Hepatocyte (in vitro differentiated cells): ENCODE measurements at regions not wholly inside any gene's neighbourhood (a gene's known extent, or its start where the extent isn't known, plus 50 kb on each side); places are given as distances from the start of the nearest gene placed in this dataset.

Source experiments
- DNase-seq: peaks from one replicate; pipeline ENCODE4 v3.0.0-alpha.2; 2016; ENCODE audit warnings: low spot score
- H2AFZ ChIP-seq: fragments of 200-600 bp; sonication (generic); 2 replicates; pipeline ENCODE4 v1.6.0; 2016; ENCODE audit warnings: antibody characterized with exemption, mild to moderate bottlenecking
- H3K27ac ChIP-seq: fragments of 200-600 bp; sonication (generic); 2 replicates; pipeline ENCODE4 v1.5.1; 2016; ENCODE audit warnings: mild to moderate bottlenecking
- H3K27me3 ChIP-seq: fragments of 200-600 bp; sonication (generic); 2 replicates; pipeline ENCODE4 v1.6.1; 2016
- H3K36me3 ChIP-seq: fragments of 200-600 bp; sonication (generic); replicated peaks from 2 replicates; pipeline ENCODE4 v1.5.1; 2016; ENCODE audit warnings: low read depth; ENCODE audit not compliant: insufficient read depth
- H3K4me1 ChIP-seq: fragments of 200-600 bp; sonication (generic); 2 replicates; pipeline ENCODE4 v1.5.1; 2016; ENCODE audit warnings: mild to moderate bottlenecking, moderate library complexity; ENCODE audit not compliant: insufficient read depth
- H3K4me2 ChIP-seq: fragments of 200-600 bp; sonication (generic); 2 replicates; pipeline ENCODE4 v1.6.0; 2016
- H3K4me3 ChIP-seq: fragments of 200-600 bp; sonication (generic); 2 replicates; pipeline ENCODE4 v1.5.1; 2016; ENCODE audit warnings: mild to moderate bottlenecking
- H3K79me2 ChIP-seq: fragments of 200-600 bp; sonication (generic); 2 replicates; pipeline ENCODE4 v1.6.0; 2017; ENCODE audit warnings: mild to moderate bottlenecking
- H3K9me2 ChIP-seq: fragments of 200-600 bp; sonication (generic); replicated peaks from 2 replicates; pipeline ENCODE4 v1.6.0; 2017; ENCODE audit warnings: mild to moderate bottlenecking; ENCODE audit not compliant: insufficient read depth
- H3K9me3 ChIP-seq: fragments of 200-600 bp; sonication (generic); 2 replicates; pipeline ENCODE4 v1.5.1; 2016; ENCODE audit warnings: low read depth, mild to moderate bottlenecking
- H4K20me1 ChIP-seq: fragments of 200-600 bp; sonication (generic); 2 replicates; pipeline ENCODE4 v1.6.0; 2016; ENCODE audit warnings: mild to moderate bottlenecking; ENCODE audit not compliant: insufficient read depth, poor library complexity, severe bottlenecking
- EZH2 ChIP-seq: fragments of 200-600 bp; sonication (generic); IDR thresholded peaks from 2 replicates; pipeline ENCODE4 v1.6.1; 2016; ENCODE audit warnings: antibody characterized with exemption, mild to moderate bottlenecking, borderline replicate concordance
- EZH2phosphoT487 ChIP-seq: fragments of 200-600 bp; sonication (generic); IDR thresholded peaks from one replicate; pipeline ENCODE4 v1.6.1; 2018; ENCODE audit warnings: antibody characterized with exemption, mild to moderate bottlenecking, low read depth, moderate library complexity; ENCODE audit not compliant: unreplicated experiment, severe bottlenecking
- WGBS: methylation state at CpG from one replicate; pipeline ENCODE4 v1.1.6; 2016; ENCODE audit warnings: low lambda C conversion rate; ENCODE audit errors: missing lambda C conversion rate; 5-methylcytosine and 5-hydroxymethylcytosine counted together
- TF ChIP-seq, protein P1 (sequence below): fragments of 200-600 bp; sonication (generic); IDR thresholded peaks from 2 replicates; pipeline ENCODE4 v1.5.1; 2016; ENCODE audit warnings: antibody characterized with exemption, mild to moderate bottlenecking; ENCODE audit not compliant: poor library complexity

DNA sequence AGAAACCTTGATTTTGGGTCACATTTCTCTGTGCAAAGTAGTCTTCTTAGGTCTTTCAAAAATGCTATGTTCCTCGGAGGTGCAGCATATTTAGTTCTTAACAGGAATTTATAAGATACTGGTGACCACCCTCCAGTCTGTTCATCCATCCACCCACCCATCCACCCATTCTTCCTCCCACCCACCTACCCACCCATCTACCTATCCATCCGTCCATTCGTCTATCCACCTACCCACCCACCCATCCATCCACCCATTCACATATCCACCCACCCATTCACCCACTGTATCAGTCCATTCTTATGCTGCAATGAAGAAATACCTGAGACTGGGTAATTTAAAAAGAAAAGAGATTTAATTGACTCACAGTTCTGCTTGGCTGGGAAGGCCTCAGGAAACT is 74.9 kb downstream of the KCTD15 start:
- TF ChIP-seq EZH2phosphoT487 (no peak), EZH2 (no peak)
- TF ChIP-seq, protein P1, sequence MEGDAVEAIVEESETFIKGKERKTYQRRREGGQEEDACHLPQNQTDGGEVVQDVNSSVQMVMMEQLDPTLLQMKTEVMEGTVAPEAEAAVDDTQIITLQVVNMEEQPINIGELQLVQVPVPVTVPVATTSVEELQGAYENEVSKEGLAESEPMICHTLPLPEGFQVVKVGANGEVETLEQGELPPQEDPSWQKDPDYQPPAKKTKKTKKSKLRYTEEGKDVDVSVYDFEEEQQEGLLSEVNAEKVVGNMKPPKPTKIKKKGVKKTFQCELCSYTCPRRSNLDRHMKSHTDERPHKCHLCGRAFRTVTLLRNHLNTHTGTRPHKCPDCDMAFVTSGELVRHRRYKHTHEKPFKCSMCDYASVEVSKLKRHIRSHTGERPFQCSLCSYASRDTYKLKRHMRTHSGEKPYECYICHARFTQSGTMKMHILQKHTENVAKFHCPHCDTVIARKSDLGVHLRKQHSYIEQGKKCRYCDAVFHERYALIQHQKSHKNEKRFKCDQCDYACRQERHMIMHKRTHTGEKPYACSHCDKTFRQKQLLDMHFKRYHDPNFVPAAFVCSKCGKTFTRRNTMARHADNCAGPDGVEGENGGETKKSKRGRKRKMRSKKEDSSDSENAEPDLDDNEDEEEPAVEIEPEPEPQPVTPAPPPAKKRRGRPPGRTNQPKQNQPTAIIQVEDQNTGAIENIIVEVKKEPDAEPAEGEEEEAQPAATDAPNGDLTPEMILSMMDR, result no peak
- WGBS, result 100% methylated on average over 3 of the region's 3 CpGs
- DNase-seq, result no peak

DNA sequence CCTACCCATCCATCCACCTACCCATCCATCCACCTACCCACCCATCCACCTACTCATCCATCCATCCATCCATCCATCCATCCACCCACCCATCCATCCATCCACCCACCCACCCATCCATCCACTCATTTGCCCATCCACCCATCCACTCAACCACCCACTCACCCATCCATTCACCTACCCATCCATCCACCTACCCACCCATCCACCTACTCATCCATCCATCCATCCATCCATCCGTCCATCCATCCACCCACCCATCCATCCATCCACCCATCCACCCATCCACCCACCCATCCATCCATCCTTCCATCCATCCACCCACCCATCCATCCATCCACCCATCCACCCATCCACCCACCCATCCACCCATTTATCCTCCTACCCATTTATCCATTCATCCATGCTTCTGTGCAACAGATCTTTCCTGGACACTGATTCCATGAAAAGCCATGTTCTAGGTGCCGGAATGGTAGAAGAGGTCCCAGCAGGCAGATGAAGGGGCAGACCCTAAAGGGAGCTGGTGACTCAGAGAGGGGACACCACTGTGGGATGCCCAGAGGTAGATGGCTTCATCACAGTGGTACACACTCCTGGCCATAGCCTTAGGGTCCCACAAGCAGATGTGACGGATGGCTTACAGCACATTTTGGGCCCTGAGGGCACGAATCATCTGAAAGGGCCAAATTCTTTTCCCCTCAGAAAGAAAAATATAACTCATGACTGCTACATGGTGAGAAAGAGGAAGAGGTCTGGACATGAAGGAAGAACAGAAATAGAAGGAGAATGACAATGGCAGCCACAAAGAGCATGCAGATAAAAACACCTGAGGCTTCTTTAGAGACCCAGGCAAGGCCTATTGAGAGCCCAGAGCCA is 76.0 kb downstream of the KCTD15 start:
- Histone ChIP-seq H3K27ac (no peak overlapping the region), H3K27me3 (no peaks in the 10 kb centered on the region), H3K79me2 (no peaks in the 10 kb centered on the region), H3K4me3 (no peak overlapping the region), H3K36me3 (no peaks in the 10 kb centered on the region), H4K20me1 (no peaks in the 10 kb centered on the region), H2AFZ (no peak overlapping the region), H3K4me2 (no peak overlapping the region), H3K4me1 (peaks cover 15% of the 10 kb centered on the region), H3K9me2 (no peaks in the 10 kb centered on the region), H3K9me3 (no peaks in the 10 kb centered on the region)
- DNase-seq, result no peak
- 96% methylated on average over 3 of the region's 4 CpGs for WGBS
- TF ChIP-seq, protein P1, result no peak
- TF ChIP-seq EZH2phosphoT487, result no peak
- TF ChIP-seq EZH2, result no peak

More for the DNA sequence above, 74.9 kb downstream of the KCTD15 start:
- no peaks in the 10 kb centered on the region for H3K36me3 ChIP-seq
- no peaks in the 10 kb centered on the region for H3K9me2 ChIP-seq
- no peak overlapping the region for H3K27ac ChIP-seq
- H3K27me3 ChIP-seq, result no peaks in the 10 kb centered on the region
- no peak overlapping the region for H2AFZ ChIP-seq
- H3K4me1 ChIP-seq, result peaks cover 15% of the 10 kb centered on the region
- no peak overlapping the region for H3K4me2 ChIP-seq
- no peak overlapping the region for H3K4me3 ChIP-seq
- no peaks in the 10 kb centered on the region for H4K20me1 ChIP-seq
- no peaks in the 10 kb centered on the region for H3K79me2 ChIP-seq
- no peaks in the 10 kb centered on the region for H3K9me3 ChIP-seq

DNA sequence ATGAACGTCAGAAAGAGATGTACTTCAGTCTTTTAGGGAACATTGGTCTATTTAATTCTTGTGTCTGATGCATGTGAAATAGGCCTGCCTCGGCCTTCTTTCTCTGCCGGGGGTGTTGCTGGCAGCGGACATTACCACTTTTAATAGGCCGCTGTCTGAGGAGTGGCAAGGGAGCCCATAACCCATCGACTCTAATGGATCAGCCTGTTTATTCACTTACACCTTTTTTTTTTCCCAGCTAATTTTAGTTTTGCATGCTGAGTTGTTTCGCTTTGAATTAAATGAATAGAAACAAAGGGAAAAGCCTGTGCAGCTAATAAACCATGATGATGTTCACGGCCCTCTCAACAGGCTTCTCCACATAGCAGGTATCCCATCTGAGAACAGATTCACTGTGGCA is 78.4 kb downstream of the KCTD15 start:
- no peak for TF ChIP-seq EZH2phosphoT487
- TF ChIP-seq, protein P1, result no peak
- no peak for TF ChIP-seq EZH2
- Histone ChIP-seq H3K4me1 (no peaks in the 10 kb centered on the region), H3K4me3 (no peak overlapping the region), H3K27ac (no peak overlapping the region), H3K36me3 (no peaks in the 10 kb centered on the region), H3K79me2 (no peaks in the 10 kb centered on the region), H3K4me2 (no peak overlapping the region), H3K27me3 (no peaks in the 10 kb centered on the region), H3K9me3 (no peaks in the 10 kb centered on the region), H4K20me1 (no peaks in the 10 kb centered on the region), H2AFZ (no peak overlapping the region), H3K9me2 (no peaks in the 10 kb centered on the region)
- no peak for DNase-seq
- 75% methylated on average over 8 of the region's 8 CpGs for WGBS
